Amniotic stem cell (primary cell): ENCODE measurements at regions not wholly inside any gene's neighbourhood (a gene's known extent, or its start where the extent isn't known, plus 50 kb on each side); places are given as distances from the start of the nearest gene placed in this dataset.

Experiments used
- DNase-seq: peaks from one replicate; lab custom pipeline; 2025; lab: John Stamatoyannopoulos, UW

- no peak for DNase-seq
These were observed 291.6 kb upstream of the CFAP20DC start for GRCh38 chr3:59341459-59341858.

GRCh38 chr3:59339818-59340217, 290.0 kb upstream of the CFAP20DC start:
- no peak for DNase-seq

- no peak for DNase-seq
These were observed 289.1 kb upstream of the CFAP20DC start for GRCh38 chr3:59338934-59339333.

GRCh38 chr3:59335338-59335737, 285.5 kb upstream of the CFAP20DC start:
- no peak for DNase-seq

- no peak for DNase-seq
These were observed 284.8 kb upstream of the CFAP20DC start for GRCh38 chr3:59334585-59334984.

- no peak for DNase-seq
These were observed 277.6 kb upstream of the CFAP20DC start for GRCh38 chr3:59327376-59327808.

- DNase-seq = no peak
These were observed 276.6 kb upstream of the CFAP20DC start for GRCh38 chr3:59326246-59327024.

GRCh38 chr3:59321881-59322540, 272.2 kb upstream of the CFAP20DC start:
- no peak for DNase-seq

GRCh38 chr3:59320080-59320479, 270.3 kb upstream of the CFAP20DC start:
- DNase-seq = no peak

GRCh38 chr3:59319442-59319841, 269.6 kb upstream of the CFAP20DC start:
- DNase-seq = no peak

- DNase-seq = no peak
These were observed 269.1 kb upstream of the CFAP20DC start for GRCh38 chr3:59318881-59319280.

- no peak for DNase-seq
These were observed 267.6 kb upstream of the CFAP20DC start for GRCh38 chr3:59317386-59317785.

- no peak for DNase-seq
These were observed 267.0 kb upstream of the CFAP20DC start for GRCh38 chr3:59316688-59317275.

GRCh38 chr3:59313365-59313764, 263.5 kb upstream of the CFAP20DC start:
- no peak for DNase-seq

- DNase-seq = no peak
These were observed 261.4 kb upstream of the CFAP20DC start for GRCh38 chr3:59311231-59311630.

- no peak for DNase-seq
These were observed 260.9 kb upstream of the CFAP20DC start for GRCh38 chr3:59310736-59311135.

- no peak for DNase-seq
These were observed 258.9 kb upstream of the CFAP20DC start for GRCh38 chr3:59308684-59309083.

GRCh38 chr3:59308001-59308400, 258.2 kb upstream of the CFAP20DC start:
- no peak for DNase-seq

- DNase-seq = no peak
These were observed 256.6 kb upstream of the CFAP20DC start for GRCh38 chr3:59306436-59306835.

- no peak for DNase-seq
These were observed 254.5 kb upstream of the CFAP20DC start for GRCh38 chr3:59304296-59304695.

GRCh38 chr3:59303452-59303851, 253.6 kb upstream of the CFAP20DC start:
- no peak for DNase-seq

- DNase-seq = no peak
These were observed 252.6 kb upstream of the CFAP20DC start for GRCh38 chr3:59302442-59302841.

- no peak for DNase-seq
These were observed 250.9 kb upstream of the CFAP20DC start for GRCh38 chr3:59300733-59301132.
